ENCODE measurements at regions not wholly inside any gene's neighbourhood (a gene's known extent, or its start where the extent isn't known, plus 50 kb on each side); places are given as distances from the start of the nearest gene placed in this dataset.

- no peaks in the 10 kb centered on the region for H3K36me3 Mint-ChIP-seq
- H3K27ac Mint-ChIP-seq: no peak overlapping the region
These were observed 146.9 kb downstream of the TFEC start for GRCh38 chr7:115883629-115884028.

GRCh38 chr7:115881476-115881875 is 149.1 kb downstream of the TFEC start:
- H3K27ac Mint-ChIP-seq: no peak overlapping the region
- H3K4me1 Mint-ChIP-seq (ENCODE audit: low read depth): no peaks in the 10 kb centered on the region
- no peaks in the 10 kb centered on the region for H3K27me3 Mint-ChIP-seq
- H3K4me3 Mint-ChIP-seq: no peak overlapping the region
- H3K9me3 Mint-ChIP-seq: no peaks in the 10 kb centered on the region
- POLR2A ChIA-PET: no interaction called here
- DNase-seq: no peak
- intact Hi-C loops (cut with micrococcal nuclease): no loop called here
- no peaks in the 10 kb centered on the region for H3K36me3 Mint-ChIP-seq
- CTCF ChIA-PET: no interaction called here

More at GRCh38 chr7:115883629-115884028, 146.9 kb downstream of the TFEC start:
- H3K4me3 Mint-ChIP-seq: no peak overlapping the region
- POLR2A ChIA-PET: no interaction called here
- no peaks in the 10 kb centered on the region for H3K9me3 Mint-ChIP-seq
- peaks cover 4% of the 10 kb centered on the region for H3K27me3 Mint-ChIP-seq
- no peak for DNase-seq
- no peaks in the 10 kb centered on the region for H3K4me1 Mint-ChIP-seq (ENCODE audit: low read depth)
- CTCF ChIA-PET: no interaction called here
- intact Hi-C loops (cut with micrococcal nuclease): no loop called here

DNA sequence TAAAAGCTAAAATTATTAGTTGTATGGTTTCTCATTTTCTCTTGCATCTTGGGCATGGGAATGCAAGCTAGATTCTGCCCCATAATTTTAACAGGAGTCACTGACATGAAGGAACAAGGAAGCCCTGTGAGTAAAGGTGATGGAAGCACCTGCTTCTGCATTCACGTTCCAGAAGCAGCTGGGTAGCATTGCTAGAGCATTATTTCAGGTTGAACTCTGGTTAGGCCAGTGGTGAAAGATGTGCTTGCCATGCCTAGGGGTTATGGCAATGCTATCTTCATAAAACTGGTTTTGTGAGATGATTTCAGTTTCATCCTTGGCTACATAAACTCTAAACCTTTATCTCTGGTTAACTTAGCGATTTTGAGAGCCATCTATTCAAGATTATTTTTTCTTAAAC is 151.4 kb downstream of the TFEC start:
- ChIA-PET POLR2A (no interaction called here), CTCF (no interaction called here)
- no peaks in the 10 kb centered on the region for H3K9me3 Mint-ChIP-seq
- no peak overlapping the region for H3K27ac Mint-ChIP-seq
- no peak overlapping the region for H3K4me3 Mint-ChIP-seq
- H3K4me1 Mint-ChIP-seq (ENCODE audit: low read depth): no peaks in the 10 kb centered on the region
- DNase-seq: no peak
- no peaks in the 10 kb centered on the region for H3K36me3 Mint-ChIP-seq
- no peaks in the 10 kb centered on the region for H3K27me3 Mint-ChIP-seq
- intact Hi-C loops (cut with micrococcal nuclease): no loop called here

DNA sequence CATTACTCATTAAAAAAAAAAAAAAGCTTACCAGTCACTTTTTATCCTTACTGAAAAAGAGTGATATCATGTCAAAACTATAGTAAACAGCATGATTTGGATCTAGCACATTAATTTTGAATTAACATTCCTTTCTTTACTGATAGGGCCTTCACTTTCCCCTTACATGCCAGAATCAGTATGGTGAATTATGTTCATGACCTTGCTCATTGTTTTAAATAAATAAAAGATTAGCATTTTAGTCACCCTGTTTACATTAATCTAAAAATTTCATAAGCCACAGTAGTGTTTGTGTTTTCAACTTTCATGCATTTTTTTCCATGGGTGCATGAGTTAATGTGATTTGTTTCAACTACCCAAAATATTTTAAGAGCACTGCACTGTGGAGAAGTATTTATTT is 160.8 kb downstream of the TFEC start:
- no peak for DNase-seq
- no peaks in the 10 kb centered on the region for H3K27me3 Mint-ChIP-seq
- ChIA-PET POLR2A (no interaction called here), CTCF (no interaction called here)
- H3K9me3 Mint-ChIP-seq: no peaks in the 10 kb centered on the region
- no peaks in the 10 kb centered on the region for H3K4me1 Mint-ChIP-seq (ENCODE audit: low read depth)
- H3K4me3 Mint-ChIP-seq: no peak overlapping the region
- intact Hi-C loops (cut with micrococcal nuclease): no loop called here
- H3K27ac Mint-ChIP-seq: no peak overlapping the region
- H3K36me3 Mint-ChIP-seq: no peaks in the 10 kb centered on the region

- Mint-ChIP-seq H3K4me3 (no peak overlapping the region), H3K9me3 (no peaks in the 10 kb centered on the region), H3K27ac (no peak overlapping the region), H3K36me3 (no peaks in the 10 kb centered on the region), H3K27me3 (no peaks in the 10 kb centered on the region), H3K4me1 (ENCODE audit: low read depth) (no peaks in the 10 kb centered on the region)
- intact Hi-C loops (cut with micrococcal nuclease): no loop called here
- DNase-seq: no peak
- ChIA-PET POLR2A (no interaction called here), CTCF (no interaction called here)
These were observed 161.4 kb downstream of the TFEC start for GRCh38 chr7:115869190-115869589.

- H3K27ac Mint-ChIP-seq: no peak overlapping the region
- intact Hi-C loops (cut with micrococcal nuclease): no loop called here
- H3K36me3 Mint-ChIP-seq: no peaks in the 10 kb centered on the region
- H3K4me1 Mint-ChIP-seq (ENCODE audit: low read depth): no peaks in the 10 kb centered on the region
- no peak overlapping the region for H3K4me3 Mint-ChIP-seq
- H3K9me3 Mint-ChIP-seq: no peaks in the 10 kb centered on the region
- H3K27me3 Mint-ChIP-seq: no peaks in the 10 kb centered on the region
- ChIA-PET POLR2A (no interaction called here), CTCF (no interaction called here)
- no peak for DNase-seq
These were observed 162.2 kb downstream of the TFEC start for GRCh38 chr7:115868369-115868768.

GRCh38 chr7:115864082-115864481 is 166.5 kb downstream of the TFEC start:
- no peaks in the 10 kb centered on the region for H3K4me1 Mint-ChIP-seq (ENCODE audit: low read depth)
- H3K4me3 Mint-ChIP-seq: no peak overlapping the region
- no peak overlapping the region for H3K27ac Mint-ChIP-seq
- ChIA-PET POLR2A (no interaction called here), CTCF (no interaction called here)
- no peak for DNase-seq
- H3K27me3 Mint-ChIP-seq: peaks cover 4% of the 10 kb centered on the region
- intact Hi-C loops (cut with micrococcal nuclease): no loop called here
- H3K9me3 Mint-ChIP-seq: no peaks in the 10 kb centered on the region
- H3K36me3 Mint-ChIP-seq: no peaks in the 10 kb centered on the region

DNA sequence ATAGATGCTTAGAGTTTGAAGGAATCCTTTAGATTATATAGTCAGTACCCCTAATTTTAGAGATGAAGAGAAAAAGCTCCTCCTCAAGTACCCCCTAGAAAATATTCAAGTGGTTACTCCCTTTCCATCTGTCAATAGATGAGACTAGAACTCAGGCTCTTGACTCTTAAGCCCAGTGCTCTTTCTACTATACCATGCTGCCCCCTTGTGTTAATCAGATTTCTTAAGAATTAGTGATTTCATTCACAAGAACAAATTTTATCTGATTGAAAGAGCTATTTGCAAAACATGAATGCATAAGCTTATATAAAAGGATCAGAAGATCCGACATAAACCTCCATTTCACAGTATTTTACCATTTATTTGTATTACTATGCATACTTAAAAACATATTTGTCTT is 179.3 kb downstream of the TFEC start:
- H3K4me1 Mint-ChIP-seq (ENCODE audit: low read depth): no peaks in the 10 kb centered on the region
- intact Hi-C loops (cut with micrococcal nuclease): loop anchor here (1.0 to 5.0 kb wide), 3 partner anchors 984 to 1824 kb away; no protein-coding TSS in a partner anchor
- ChIA-PET CTCF (interaction anchor here (0.9 to 2.5 kb wide), 8 partner anchors 13 to 1824 kb away, joined by 3 to 9 read pairs (median 3); no protein-coding TSS in a partner anchor), POLR2A (no interaction called here)
- no peaks in the 10 kb centered on the region for H3K36me3 Mint-ChIP-seq
- H3K4me3 Mint-ChIP-seq: no peak overlapping the region
- no peaks in the 10 kb centered on the region for H3K9me3 Mint-ChIP-seq
- peaks cover 6% of the 10 kb centered on the region for H3K27me3 Mint-ChIP-seq
- no peak overlapping the region for H3K27ac Mint-ChIP-seq
- no peak for DNase-seq

GRCh38 chr7:115850774-115851173 is 179.8 kb downstream of the TFEC start:
- peaks cover 6% of the 10 kb centered on the region for H3K27me3 Mint-ChIP-seq
- intact Hi-C loops (cut with micrococcal nuclease): loop anchor here (1.0 to 5.0 kb wide), 3 partner anchors 983 to 1823 kb away; no protein-coding TSS in a partner anchor
- CTCF ChIA-PET: interaction anchor here (1.2 to 2.5 kb wide), 6 partner anchors 23 to 1824 kb away, joined by 3 to 9 read pairs (median 4); no protein-coding TSS in a partner anchor
- no peaks in the 10 kb centered on the region for H3K4me1 Mint-ChIP-seq (ENCODE audit: low read depth)
- no peak overlapping the region for H3K27ac Mint-ChIP-seq
- no peak overlapping the region for H3K4me3 Mint-ChIP-seq
- POLR2A ChIA-PET: no interaction called here
- no peaks in the 10 kb centered on the region for H3K9me3 Mint-ChIP-seq
- DNase-seq: no peak
- no peaks in the 10 kb centered on the region for H3K36me3 Mint-ChIP-seq

- DNase-seq: no peak
- no peaks in the 10 kb centered on the region for H3K9me3 Mint-ChIP-seq
- intact Hi-C loops (cut with micrococcal nuclease): loop anchor here (10.0 kb wide), 1 partner anchor 420 kb away; no protein-coding TSS in a partner anchor
- H3K4me3 Mint-ChIP-seq: no peak overlapping the region
- no peaks in the 10 kb centered on the region for H3K36me3 Mint-ChIP-seq
- H3K27me3 Mint-ChIP-seq: no peaks in the 10 kb centered on the region
- ChIA-PET POLR2A (no interaction called here), CTCF (no interaction called here)
- H3K27ac Mint-ChIP-seq: no peak overlapping the region
- H3K4me1 Mint-ChIP-seq (ENCODE audit: low read depth): no peaks in the 10 kb centered on the region
These were observed 185.7 kb downstream of the TFEC start for GRCh38 chr7:115844857-115845256.

- no peaks in the 10 kb centered on the region for H3K4me1 Mint-ChIP-seq (ENCODE audit: low read depth)
- POLR2A ChIA-PET: no interaction called here
- intact Hi-C loops (cut with micrococcal nuclease): loop anchor here (10.0 kb wide), 1 partner anchor 416 kb away; no protein-coding TSS in a partner anchor
These were observed 189.9 kb downstream of the TFEC start for GRCh38 chr7:115840702-115841101.

DNA sequence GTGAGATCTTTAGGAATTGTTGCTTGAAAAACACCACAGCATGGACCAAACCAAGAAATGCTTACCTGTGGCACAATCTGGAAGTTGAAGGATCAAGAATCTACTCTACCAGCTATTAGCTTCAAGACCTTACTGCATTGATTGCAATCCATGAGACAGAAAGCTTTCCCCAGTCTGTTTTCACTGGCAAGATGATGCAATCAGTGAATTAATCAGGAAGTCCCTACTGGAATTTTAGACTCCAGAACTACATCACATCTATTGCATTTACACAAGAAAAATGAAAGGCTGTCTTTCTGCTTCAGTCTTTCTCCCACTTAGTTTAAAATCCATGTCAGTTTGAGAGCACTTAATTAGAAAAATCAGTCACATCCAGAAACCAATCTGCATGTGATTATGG is 191.7 kb downstream of the TFEC start:
- intact Hi-C loops (cut with micrococcal nuclease): no loop called here
- no peaks in the 10 kb centered on the region for H3K4me1 Mint-ChIP-seq (ENCODE audit: low read depth)
- H3K4me3 Mint-ChIP-seq: no peak overlapping the region
- POLR2A ChIA-PET: no interaction called here
- no peaks in the 10 kb centered on the region for H3K36me3 Mint-ChIP-seq
- H3K27ac Mint-ChIP-seq: no peak overlapping the region
- H3K27me3 Mint-ChIP-seq: peaks cover 1% of the 10 kb centered on the region
- CTCF ChIA-PET: interaction anchor here (0.7 kb wide), 1 partner anchor 13 kb away, joined by 3 read pairs; no protein-coding TSS in a partner anchor
- no peak for DNase-seq
- H3K9me3 Mint-ChIP-seq: no peaks in the 10 kb centered on the region

More at GRCh38 chr7:115840702-115841101, 189.9 kb downstream of the TFEC start:
- no peaks in the 10 kb centered on the region for H3K36me3 Mint-ChIP-seq
- H3K27ac Mint-ChIP-seq: no peak overlapping the region
- DNase-seq: no peak
- CTCF ChIA-PET: no interaction called here
- H3K9me3 Mint-ChIP-seq: no peaks in the 10 kb centered on the region
- no peaks in the 10 kb centered on the region for H3K27me3 Mint-ChIP-seq
- no peak overlapping the region for H3K4me3 Mint-ChIP-seq

DNA sequence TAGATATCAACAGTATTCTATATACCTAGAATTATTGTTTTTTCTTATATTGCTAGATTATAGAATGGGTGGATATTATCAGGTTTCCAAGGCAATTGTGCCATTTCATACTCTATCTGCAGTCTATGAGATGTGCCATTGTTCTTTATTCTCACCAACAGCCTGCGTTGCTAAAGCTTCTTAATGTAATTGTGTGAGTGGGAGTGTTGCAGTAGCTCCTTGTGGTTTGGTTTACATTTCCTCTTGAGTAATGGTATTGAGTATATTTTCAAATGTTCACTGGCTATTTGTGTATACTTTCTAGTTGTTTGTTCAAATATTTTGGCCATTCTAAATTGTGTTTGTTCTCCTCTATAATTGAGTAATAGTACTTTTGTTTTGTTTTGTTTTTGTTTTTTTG is 199.2 kb downstream of the TFEC start:
- no peaks in the 10 kb centered on the region for H3K4me1 Mint-ChIP-seq (ENCODE audit: low read depth)
- intact Hi-C loops (cut with micrococcal nuclease): no loop called here
- CTCF ChIA-PET: interaction anchor here (0.6 kb wide), 1 partner anchor 615 kb away, joined by 3 read pairs; no protein-coding TSS in a partner anchor
- no peak overlapping the region for H3K27ac Mint-ChIP-seq
- H3K4me3 Mint-ChIP-seq: no peak overlapping the region
- POLR2A ChIA-PET: no interaction called here
- no peaks in the 10 kb centered on the region for H3K9me3 Mint-ChIP-seq
- DNase-seq: no peak
- H3K36me3 Mint-ChIP-seq: no peaks in the 10 kb centered on the region
- H3K27me3 Mint-ChIP-seq: peaks cover 1% of the 10 kb centered on the region

All from activated CD4-positive, alpha-beta memory T cell treated with anti-CD3 and anti-CD28 coated beads for 36 hours (primary cell).